Hypothalamus (tissue), 51 donors: ENCODE measurements at regions not wholly inside any gene's neighbourhood (a gene's known extent, or its start where the extent isn't known, plus 50 kb on each side); places are given as distances from the start of the nearest gene placed in this dataset.
A peak's percentile ranks its signal among the peaks of the same experiment; 100 is the strongest.

Experiments
- DNase-seq, 51 donors: peaks; one replicate each; lab custom pipeline; 2025; lab: John Stamatoyannopoulos, UW

GRCh38 chr2:105626212-105626965 lies 118.3 kb upstream of the NCK2 start:
- DNase-seq, result no peak

GRCh38 chr2:105625632-105626031 lies 119.1 kb upstream of the NCK2 start:
- no peak for DNase-seq

GRCh38 chr2:105621038-105621437 lies 123.7 kb upstream of the NCK2 start:
- no peak for DNase-seq

- no peak for DNase-seq
Observed at GRCh38 chr2:105618351-105618659, 126.4 kb upstream of the NCK2 start.

DNA sequence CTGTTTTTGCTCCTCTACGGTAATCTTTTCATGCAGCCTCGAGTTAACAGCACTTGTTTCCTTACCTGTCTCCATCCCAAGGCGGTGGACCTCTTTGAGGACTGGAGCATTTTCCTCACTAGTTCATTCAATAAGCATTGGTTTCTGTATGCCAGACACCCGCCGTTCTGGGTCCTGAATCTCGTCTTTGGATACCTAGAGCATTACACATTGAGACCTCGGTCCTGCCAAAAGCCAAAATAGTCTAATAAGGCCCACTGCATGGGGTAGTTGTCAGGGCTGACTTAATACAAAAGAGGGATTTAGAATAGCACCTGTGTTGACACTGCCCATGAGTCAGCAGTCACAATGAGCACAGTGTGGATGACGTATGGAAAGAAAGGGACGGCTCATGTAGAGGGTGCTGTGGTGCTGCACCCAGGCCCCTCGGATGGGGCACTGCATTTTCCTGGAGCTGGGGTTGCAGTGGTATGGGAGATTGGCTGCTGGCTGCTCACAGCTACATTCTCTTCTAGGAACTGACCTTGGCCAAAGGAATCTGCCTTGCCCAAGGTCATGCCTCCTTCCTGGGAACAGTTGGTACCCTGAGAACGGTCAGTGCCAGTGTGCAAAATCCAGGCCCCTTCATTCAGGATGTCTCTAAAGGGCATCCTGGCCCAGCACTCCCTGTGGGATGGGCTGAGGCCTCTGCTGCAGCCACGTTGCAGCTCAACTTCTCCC lies 126.9 kb upstream of the NCK2 start:
- DNase-seq, result no peak

- DNase-seq, result no peak
Observed at GRCh38 chr2:105615305-105615704, 129.4 kb upstream of the NCK2 start.

- no peak for DNase-seq
Observed at GRCh38 chr2:105611811-105612424, 132.8 kb upstream of the NCK2 start.

GRCh38 chr2:105611333-105611637 lies 133.4 kb upstream of the NCK2 start:
- DNase-seq, result no peak

DNA sequence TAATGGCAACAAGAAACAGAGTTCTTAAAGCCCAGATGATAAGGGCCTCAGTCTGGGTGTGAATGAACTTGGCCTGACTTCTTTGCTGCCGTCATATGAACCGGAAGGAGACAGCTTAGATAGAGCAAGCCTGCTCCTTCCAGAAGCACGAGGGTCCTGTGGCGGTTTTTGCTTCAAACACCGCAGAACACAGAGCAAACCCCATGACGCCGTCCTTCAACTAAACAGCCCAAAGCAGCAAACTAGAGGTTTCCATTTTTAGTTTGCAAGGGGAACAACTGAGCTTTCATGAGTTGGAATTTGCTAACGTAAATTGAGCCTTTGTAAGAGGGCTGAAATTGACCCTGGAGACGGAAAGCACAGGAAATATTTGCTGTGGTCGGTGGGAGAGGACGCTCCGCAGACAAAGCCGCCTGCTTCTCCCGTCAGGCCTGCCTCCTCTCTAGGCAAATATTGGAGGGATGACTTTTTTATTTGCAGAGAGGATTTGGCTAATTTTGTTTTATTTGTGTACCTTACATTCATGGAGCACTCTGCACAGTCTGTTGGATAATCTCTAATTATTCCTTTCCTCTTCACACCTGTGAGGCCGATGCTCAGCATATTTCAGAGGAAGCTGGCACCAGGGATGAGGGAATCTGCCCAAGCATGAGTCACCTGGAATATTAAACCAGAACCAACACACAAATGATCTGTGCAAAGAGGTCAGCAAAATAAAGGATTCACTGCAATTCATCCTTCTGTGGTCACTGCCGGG lies 134.0 kb upstream of the NCK2 start:
- peak in 1 of 51 donors; percentile 19 for DNase-seq

GRCh38 chr2:105609746-105610402 lies 134.8 kb upstream of the NCK2 start:
- peak in 1 of 51 donors; percentile 6 for DNase-seq

DNA sequence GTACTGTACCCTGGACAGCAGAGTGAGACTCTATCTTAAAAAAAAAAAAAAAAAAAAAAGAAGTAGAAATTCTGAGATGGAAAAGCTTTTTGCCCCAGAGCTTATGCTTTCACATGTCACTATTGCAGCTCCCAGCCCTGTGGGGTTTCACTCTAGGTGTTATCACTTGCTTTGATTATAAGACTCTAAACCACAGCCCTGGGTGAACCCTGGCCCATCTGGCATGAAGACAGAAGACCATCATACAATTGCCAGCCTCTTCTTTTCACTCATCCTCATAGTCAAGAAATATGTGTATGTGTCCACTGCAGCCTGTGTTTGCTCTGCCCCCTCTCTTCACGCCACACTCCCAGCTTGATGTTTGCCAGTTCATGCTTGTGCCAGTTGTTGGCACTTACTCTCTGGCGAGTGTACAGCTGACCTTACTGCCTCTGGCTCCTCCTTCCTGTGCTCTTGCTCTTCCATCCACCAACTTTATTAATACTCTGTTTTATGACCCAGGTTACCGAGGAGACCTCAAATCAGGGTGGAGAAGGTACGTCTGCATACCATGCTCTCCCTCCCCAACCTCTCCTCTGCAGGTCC lies 136.7 kb upstream of the NCK2 start:
- DNase-seq, result no peak

GRCh38 chr2:105606081-105606480 lies 138.6 kb upstream of the NCK2 start:
- DNase-seq, result no peak

GRCh38 chr2:105604938-105605337 lies 139.8 kb upstream of the NCK2 start:
- peak in 26 of 51 donors; percentile 3 to 71 (median 34) for DNase-seq

- DNase-seq, result no peak
Observed at GRCh38 chr2:105600949-105601794, 143.5 kb upstream of the NCK2 start.

DNA sequence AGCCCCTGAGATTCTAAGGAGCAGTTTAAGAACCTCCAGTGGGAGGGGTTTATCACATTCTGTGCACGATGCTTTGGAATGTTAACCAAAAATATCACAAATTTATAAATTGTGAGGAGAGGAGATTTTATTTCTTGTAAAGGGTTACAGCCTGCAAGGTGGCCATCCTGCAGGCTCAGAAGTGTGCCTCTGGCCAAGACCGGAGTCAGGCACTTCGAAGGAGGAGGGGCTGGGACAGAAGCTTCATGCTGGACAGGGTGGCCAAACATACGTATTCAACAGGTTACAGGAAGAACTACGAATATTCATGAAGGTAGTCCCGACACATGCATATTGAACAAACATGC lies 144.1 kb upstream of the NCK2 start:
- DNase-seq, result no peak

DNA sequence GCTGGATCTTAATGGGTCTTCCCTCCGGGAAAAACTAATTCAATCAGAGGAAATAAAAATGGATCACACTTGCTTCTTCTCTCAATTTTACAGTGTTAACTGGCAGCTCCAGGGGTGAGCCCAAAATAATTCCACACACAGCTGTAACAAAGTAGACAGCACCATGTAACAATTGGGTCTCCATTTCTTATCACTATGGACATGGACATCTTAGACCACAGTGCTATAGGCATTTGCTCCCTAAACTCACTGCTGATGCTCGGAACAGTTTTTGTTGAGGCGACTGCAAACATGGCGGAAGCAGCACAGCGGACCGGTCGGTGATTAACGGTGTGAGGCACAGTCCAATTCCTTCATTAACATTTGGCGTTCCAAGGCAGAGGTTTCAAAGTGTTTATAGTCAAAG lies 144.7 kb upstream of the NCK2 start:
- no peak for DNase-seq

DNA sequence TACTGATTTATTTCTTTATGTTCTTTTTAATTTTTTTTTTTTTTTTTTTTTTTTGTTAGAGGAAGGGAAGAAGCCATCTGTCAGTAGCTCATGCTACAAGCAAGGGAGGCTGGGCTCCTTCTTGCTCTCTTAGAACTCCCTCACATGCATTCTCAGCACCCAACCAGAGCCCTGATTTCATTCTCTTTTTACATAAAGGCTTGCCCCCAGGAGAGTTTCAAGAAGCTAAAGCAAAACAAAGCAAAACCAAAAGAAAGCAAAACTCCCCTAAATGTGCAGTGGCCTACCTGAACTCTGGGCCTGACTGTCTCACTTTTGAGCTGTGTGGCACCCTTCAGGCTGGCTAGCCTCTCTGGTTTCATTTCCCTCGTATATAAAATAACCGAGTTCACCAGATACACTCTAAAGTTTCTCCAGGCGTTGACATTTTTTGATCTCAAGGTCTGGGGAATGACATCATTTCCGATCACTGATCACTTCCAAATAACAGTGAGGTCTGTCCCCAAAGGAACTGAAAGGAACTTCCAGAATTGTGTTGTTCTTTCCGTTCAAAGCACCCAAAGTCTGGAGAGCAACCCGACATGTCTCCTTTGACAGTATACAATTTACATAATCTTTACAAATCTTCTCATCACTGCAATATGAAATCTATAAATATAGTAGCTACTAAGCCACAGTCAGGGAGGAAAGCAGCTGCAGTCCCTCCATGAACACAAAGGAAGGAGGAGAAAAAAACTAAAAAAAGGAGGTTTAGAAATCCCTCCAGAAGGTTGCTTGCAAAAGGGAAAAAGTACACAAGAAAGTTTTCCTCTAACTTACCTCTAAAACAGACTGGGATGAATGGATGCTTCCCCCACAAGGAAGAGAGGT lies 145.6 kb upstream of the NCK2 start:
- DNase-seq, result no peak
